Muscle of arm (tissue), 1 donor: ENCODE measurements at regions not wholly inside any gene's neighbourhood (a gene's known extent, or its start where the extent isn't known, plus 50 kb on each side); places are given as distances from the start of the nearest gene placed in this dataset.
"Not testable (repeated sequence)": the region's sequence is repeated elsewhere in the genome, so short reads cannot be mapped to it uniquely, and the experiment has no call there.

Source experiments
- DNase-seq: peaks from one replicate; pipeline ENCODE4 v3.0.0-alpha.2; 2013

- DNase-seq, result not testable (repeated sequence)
These were observed 83.4 kb upstream of the RAP2C start for GRCh38 chrX:132302687-132303086.

- DNase-seq, result no peak
These were observed 75.7 kb upstream of the RAP2C start for GRCh38 chrX:132294776-132295495.

- DNase-seq, result no peak
These were observed 74.9 kb upstream of the RAP2C start for GRCh38 chrX:132294192-132294591.

- DNase-seq, result peak; percentile 66
These were observed 73.5 kb upstream of the RAP2C start for GRCh38 chrX:132292793-132293192.

- DNase-seq, result no peak
These were observed 58.8 kb upstream of the RAP2C start for GRCh38 chrX:132277953-132278614.

GRCh38 chrX:132272826-132273225, 53.6 kb upstream of the RAP2C start:
- no peak for DNase-seq

GRCh38 chrX:132271311-132271778, 52.1 kb upstream of the RAP2C start:
- peak; percentile 57 for DNase-seq

GRCh38 chrX:132270699-132271098, 51.5 kb upstream of the RAP2C start:
- peak; percentile 88 for DNase-seq

- no peak for DNase-seq
These were observed 50.8 kb upstream of the RAP2C start for GRCh38 chrX:132270021-132270420.
